Chondrocyte (in vitro differentiated cells): ENCODE measurements at regions not wholly inside any gene's neighbourhood (a gene's known extent, or its start where the extent isn't known, plus 50 kb on each side); places are given as distances from the start of the nearest gene placed in this dataset.

Source experiments
- DNase-seq: peaks from one replicate; pipeline ENCODE4 v3.0.0; 2021; ENCODE audit warnings: mixed read lengths, low spot score
- H3K27ac Mint-ChIP-seq: one replicate; pipeline ENCODE4 v1.8.0; 2021; ENCODE audit warnings: mild to moderate bottlenecking, moderate library complexity, mixed read lengths; ENCODE audit not compliant: unreplicated experiment
- H3K27me3 Mint-ChIP-seq: 2 replicates; pipeline ENCODE4 v1.8.0; 2021; ENCODE audit warnings: low read depth, mixed read lengths
- H3K36me3 Mint-ChIP-seq: 2 replicates; pipeline ENCODE4 v1.8.0; 2021; ENCODE audit warnings: low read depth, mixed read lengths
- H3K4me1 Mint-ChIP-seq: 2 replicates; pipeline ENCODE4 v1.8.0; 2021; ENCODE audit warnings: low read depth, mild to moderate bottlenecking, mixed read lengths
- H3K4me3 Mint-ChIP-seq: one replicate; pipeline ENCODE4 v1.8.0; 2021; ENCODE audit warnings: mild to moderate bottlenecking, moderate library complexity, mixed read lengths; ENCODE audit not compliant: unreplicated experiment
- H3K9me3 Mint-ChIP-seq: 2 replicates; pipeline ENCODE4 v1.8.0; 2021; ENCODE audit warnings: low read depth, mixed read lengths
- TF ChIP-seq, protein P1 (sequence below): fragments of 200-600 bp; sonication (generic); IDR thresholded peaks from 2 replicates; pipeline ENCODE4 v1.5.0; 2021; ENCODE audit warnings: antibody characterized with exemption, mild to moderate bottlenecking, moderate library complexity

DNA sequence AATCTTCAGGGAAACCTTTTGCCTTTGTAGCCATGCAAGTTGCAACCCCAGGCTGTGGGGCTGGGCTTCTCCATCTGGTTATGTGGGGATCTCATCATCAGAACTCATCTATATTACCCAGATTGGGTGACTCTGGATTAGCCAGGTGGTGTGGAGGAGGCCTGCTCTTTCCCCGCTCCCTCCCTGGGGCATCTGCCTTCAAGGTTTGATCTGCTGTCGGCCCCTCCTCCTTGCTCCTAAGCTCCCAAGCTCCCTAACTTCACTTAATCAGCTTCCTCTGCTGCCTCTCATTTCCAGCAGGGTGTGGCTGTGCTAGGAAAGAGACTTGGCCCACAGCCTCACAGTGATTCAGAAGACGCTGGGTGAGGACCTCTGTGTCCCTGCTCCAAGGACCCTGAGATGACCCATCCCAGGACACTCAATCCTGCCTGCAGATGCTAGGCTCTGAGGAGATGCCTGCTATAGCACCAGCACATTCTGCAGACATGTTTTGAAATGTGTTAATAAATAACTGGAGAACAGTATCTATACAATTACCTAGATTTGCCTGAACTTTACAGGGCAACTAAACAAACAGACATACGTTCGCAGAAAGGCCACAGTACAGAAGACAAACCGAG lies 392.1 kb upstream of the PODXL start:
- Mint-ChIP-seq H3K4me1 (peaks cover 57% of the 10 kb centered on the region), H3K4me3 (no peak overlapping the region), H3K9me3 (peaks cover 9% of the 10 kb centered on the region), H3K36me3 (peaks cover 2% of the 10 kb centered on the region), H3K27me3 (peaks cover 6% of the 10 kb centered on the region), H3K27ac (no peak overlapping the region)
- DNase-seq: no peak
- TF ChIP-seq, protein P1, sequence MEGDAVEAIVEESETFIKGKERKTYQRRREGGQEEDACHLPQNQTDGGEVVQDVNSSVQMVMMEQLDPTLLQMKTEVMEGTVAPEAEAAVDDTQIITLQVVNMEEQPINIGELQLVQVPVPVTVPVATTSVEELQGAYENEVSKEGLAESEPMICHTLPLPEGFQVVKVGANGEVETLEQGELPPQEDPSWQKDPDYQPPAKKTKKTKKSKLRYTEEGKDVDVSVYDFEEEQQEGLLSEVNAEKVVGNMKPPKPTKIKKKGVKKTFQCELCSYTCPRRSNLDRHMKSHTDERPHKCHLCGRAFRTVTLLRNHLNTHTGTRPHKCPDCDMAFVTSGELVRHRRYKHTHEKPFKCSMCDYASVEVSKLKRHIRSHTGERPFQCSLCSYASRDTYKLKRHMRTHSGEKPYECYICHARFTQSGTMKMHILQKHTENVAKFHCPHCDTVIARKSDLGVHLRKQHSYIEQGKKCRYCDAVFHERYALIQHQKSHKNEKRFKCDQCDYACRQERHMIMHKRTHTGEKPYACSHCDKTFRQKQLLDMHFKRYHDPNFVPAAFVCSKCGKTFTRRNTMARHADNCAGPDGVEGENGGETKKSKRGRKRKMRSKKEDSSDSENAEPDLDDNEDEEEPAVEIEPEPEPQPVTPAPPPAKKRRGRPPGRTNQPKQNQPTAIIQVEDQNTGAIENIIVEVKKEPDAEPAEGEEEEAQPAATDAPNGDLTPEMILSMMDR: no peak

DNA sequence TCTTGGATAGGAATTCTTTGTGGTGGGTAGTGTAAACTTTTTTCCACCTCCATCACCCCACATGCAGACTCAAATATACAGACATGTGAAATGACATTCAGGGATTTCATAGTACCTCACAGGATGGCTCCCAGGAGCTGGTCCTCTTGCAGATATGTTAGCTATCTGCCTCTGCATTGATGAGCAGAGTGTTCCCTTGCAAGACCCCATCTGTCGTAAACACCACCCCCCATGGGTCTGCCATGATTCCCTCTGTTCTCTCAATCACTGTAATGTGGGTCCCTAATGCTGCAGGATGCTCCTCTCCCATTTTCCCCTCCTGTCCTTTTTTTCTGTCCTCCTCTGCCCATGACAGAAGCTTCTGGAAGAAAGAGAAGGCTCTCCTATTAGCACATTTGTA lies 391.2 kb upstream of the PODXL start:
- peaks cover 9% of the 10 kb centered on the region for H3K9me3 Mint-ChIP-seq
- DNase-seq: no peak
- TF ChIP-seq, protein P1: no peak
- no peak overlapping the region for H3K4me3 Mint-ChIP-seq
- H3K36me3 Mint-ChIP-seq: peaks cover 2% of the 10 kb centered on the region
- H3K27ac Mint-ChIP-seq: no peak overlapping the region
- peaks cover 9% of the 10 kb centered on the region for H3K27me3 Mint-ChIP-seq
- peaks cover 54% of the 10 kb centered on the region for H3K4me1 Mint-ChIP-seq

DNA sequence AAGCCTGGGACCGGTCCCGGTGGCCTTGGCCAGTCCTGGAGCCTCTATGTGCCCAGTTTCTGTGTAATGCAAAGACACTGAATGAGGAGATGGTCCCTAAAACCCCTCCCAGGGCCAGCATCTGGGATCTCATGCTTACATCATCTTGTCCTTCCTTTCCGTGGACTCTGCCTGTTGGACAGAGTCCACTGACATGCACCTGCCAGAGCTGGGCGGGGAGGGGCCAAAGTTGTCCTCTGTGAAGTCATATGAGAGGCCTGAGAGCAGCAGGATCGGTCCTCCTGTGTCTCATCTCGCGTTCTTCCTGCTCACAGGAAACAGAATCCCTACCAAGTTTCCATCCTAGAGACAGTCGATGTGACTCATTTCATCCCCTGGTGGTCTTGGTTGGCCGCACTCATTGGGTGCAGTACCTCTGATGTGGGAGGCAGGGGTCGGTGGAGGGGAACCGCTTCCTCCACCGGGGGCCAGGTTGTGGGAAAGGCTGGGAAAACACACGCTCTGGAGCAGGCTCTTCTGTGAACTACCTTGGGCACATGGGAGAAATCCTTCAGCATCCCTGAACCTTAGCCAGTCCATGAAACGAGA lies 389.6 kb upstream of the PODXL start:
- no peak overlapping the region for H3K27ac Mint-ChIP-seq

DNA sequence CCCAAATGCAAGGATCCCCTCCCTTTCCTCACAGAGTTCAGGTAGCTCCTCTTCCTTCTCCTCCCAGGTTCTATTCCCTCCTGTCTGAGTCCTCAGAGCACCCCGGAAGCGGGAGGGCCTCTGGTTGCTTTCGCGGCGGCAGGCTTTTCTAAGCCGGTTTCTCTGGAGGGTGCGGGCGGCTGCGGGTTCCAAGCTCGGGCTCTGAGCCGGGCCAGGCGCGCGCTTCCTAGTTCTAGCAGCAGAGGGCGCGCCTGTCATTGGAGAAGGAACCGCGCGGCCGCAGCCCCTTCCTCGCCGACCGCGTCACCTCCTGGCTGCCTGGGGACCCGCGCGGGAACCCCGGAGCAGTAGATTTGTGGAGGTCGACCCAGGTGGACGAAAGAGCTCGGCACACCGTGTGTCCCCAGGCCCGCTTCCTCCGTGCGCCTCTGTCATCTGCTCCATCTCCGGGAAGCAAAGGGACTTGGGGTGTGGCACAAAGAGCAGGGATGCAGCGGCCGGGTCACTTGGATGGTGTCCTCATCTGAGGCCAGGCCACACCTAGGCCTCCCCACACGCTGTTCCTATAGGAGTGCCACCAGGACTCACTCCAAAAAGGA lies 389.0 kb upstream of the PODXL start:
- no peaks in the 10 kb centered on the region for H3K36me3 Mint-ChIP-seq
- peak overlapping the region; percentile 63 for H3K4me3 Mint-ChIP-seq
- TF ChIP-seq, protein P1: peak; percentile 99
- peaks cover 47% of the 10 kb centered on the region for H3K4me1 Mint-ChIP-seq
- no peak overlapping the region for H3K27ac Mint-ChIP-seq
- H3K9me3 Mint-ChIP-seq: peaks cover 10% of the 10 kb centered on the region
- peaks cover 10% of the 10 kb centered on the region for H3K27me3 Mint-ChIP-seq
- DNase-seq: no peak

More for the DNA sequence above, 389.6 kb upstream of the PODXL start:
- DNase-seq: no peak
- H3K36me3 Mint-ChIP-seq: no peaks in the 10 kb centered on the region
- TF ChIP-seq, protein P1: no peak
- H3K4me3 Mint-ChIP-seq: peak overlapping the region; percentile 31
- H3K9me3 Mint-ChIP-seq: peaks cover 14% of the 10 kb centered on the region
- peaks cover 9% of the 10 kb centered on the region for H3K27me3 Mint-ChIP-seq
- peaks cover 53% of the 10 kb centered on the region for H3K4me1 Mint-ChIP-seq

DNA sequence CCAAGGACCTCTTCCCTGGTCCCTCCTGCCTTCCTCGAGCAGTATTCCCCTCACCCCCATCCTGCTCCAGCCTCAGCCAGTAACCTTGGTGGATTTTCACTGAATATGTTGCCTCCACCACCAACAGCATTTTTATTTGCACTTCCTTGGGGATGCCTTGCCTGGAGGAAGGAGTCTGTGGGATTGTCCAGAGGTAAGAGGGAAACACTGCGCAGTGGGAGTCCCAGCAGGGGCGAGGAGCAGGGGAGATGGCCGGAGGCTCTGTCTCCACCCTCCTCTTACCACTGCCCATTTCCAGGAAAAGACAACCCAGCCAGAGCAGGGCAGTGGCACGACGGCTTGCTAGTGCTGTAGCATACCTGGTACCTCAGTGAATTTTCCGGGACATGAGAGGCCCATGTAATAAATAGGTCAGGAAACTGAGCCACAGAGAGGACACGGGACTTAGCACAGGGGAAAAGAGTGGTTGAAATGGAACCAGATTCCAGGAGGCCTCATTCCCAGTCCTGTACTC lies 388.2 kb upstream of the PODXL start:
- DNase-seq: no peak
- Mint-ChIP-seq H3K9me3 (peaks cover 10% of the 10 kb centered on the region), H3K4me3 (no peak overlapping the region), H3K27me3 (peaks cover 11% of the 10 kb centered on the region), H3K36me3 (no peaks in the 10 kb centered on the region), H3K27ac (no peak overlapping the region), H3K4me1 (peaks cover 39% of the 10 kb centered on the region)
- TF ChIP-seq, protein P1: no peak
